ENCODE measurements at regions not wholly inside any gene's neighbourhood (a gene's known extent, or its start where the extent isn't known, plus 50 kb on each side); places are given as distances from the start of the nearest gene placed in this dataset.

- TF ChIP-seq EZH2 (IDR thresholded peaks at IDR 0.05; ENCODE audit: borderline replicate concordance) (no peak), CTCF (IDR thresholded peaks at IDR 0.05; ENCODE audit: poor library complexity) (no peak), EZH2phosphoT487 (IDR thresholded peaks at IDR 0.05; ENCODE audit: low read depth, severe bottlenecking, unreplicated experiment) (no peak)
Observed at GRCh38 chr4:96708766-96709165, 868.9 kb downstream of the PDHA2 start.
